IMR-90 (cell line): ENCODE measurements at regions not wholly inside any gene's neighbourhood (a gene's known extent, or its start where the extent isn't known, plus 50 kb on each side); places are given as distances from the start of the nearest gene placed in this dataset.
"Not testable (repeated sequence)": the region's sequence is repeated elsewhere in the genome, so short reads cannot be mapped to it uniquely, and the experiment has no call there.

Experiments
- ATAC-seq: fragments of 200-7000 bp; cut with Tn5 transposase; 2 replicates; pipeline ENCODE4 v1.9.1; 2020; ENCODE audit warnings: low read depth, mild to moderate bottlenecking, moderate library complexity
- BruUV-seq: library from RNA; stranded (reverse); fragments of 400-500 nt; replicated peaks from 2 replicates; lab custom pipeline; 2021; lab: Mats Ljungman, UMichigan
- CTCF ChIA-PET: fragments of 300-600 bp; formaldehyde crosslinking; extraction: SDS; loops from one replicate; lab custom pipeline; 2021; ENCODE audit warnings: antibody characterized with exemption; lab: Yijun Ruan, JAX
- POLR2A ChIA-PET: fragments of 300-600 bp; sonication (Branson Sonifier 250); formaldehyde crosslinking; loops from one replicate; lab custom pipeline; 2022; ENCODE audit warnings: antibody characterized with exemption; ENCODE audit not compliant: unreplicated experiment; lab: Charles Lee
- DNase-seq: peaks from one replicate; pipeline ENCODE4 v3.0.0; 2013
- H2AFZ ChIP-seq: replicated peaks from 2 replicates; pipeline ENCODE3; 2013; ENCODE audit warnings: low read length, mild to moderate bottlenecking; ENCODE audit not compliant: poor library complexity
- H2AK5ac ChIP-seq: 2 replicates; pipeline ENCODE4 v1.6.1; 2013; ENCODE audit warnings: low read depth, low read length, inconsistent platforms
- H2AK9ac ChIP-seq: replicated peaks from 2 replicates; pipeline ENCODE3; 2013; ENCODE audit warnings: mild to moderate bottlenecking, low read depth, low read length, moderate library complexity; ENCODE audit not compliant: poor library complexity
- H2BK120ac ChIP-seq: 2 replicates; pipeline ENCODE4 v1.6.1; 2013; ENCODE audit warnings: low read depth, low read length, inconsistent platforms
- H2BK15ac ChIP-seq: 3 replicates; pipeline ENCODE4 v1.6.1; 2013; ENCODE audit warnings: low read depth, low read length, inconsistent platforms
- H2BK20ac ChIP-seq: 2 replicates; pipeline ENCODE4 v1.6.1; 2013; ENCODE audit warnings: low read depth, mild to moderate bottlenecking, inconsistent platforms, low read length, moderate library complexity
- H2BK5ac ChIP-seq: 2 replicates; pipeline ENCODE4 v1.6.1; 2013; ENCODE audit warnings: mild to moderate bottlenecking, low read depth, low read length, inconsistent platforms; ENCODE audit not compliant: poor library complexity, severe bottlenecking
- H3K14ac ChIP-seq: replicated peaks from 2 replicates; pipeline ENCODE4 v1.6.1; 2013; ENCODE audit warnings: low read depth, low read length, inconsistent platforms
- H3K18ac ChIP-seq: 2 replicates; pipeline ENCODE4 v1.6.1; 2013; ENCODE audit warnings: low read depth, low read length, control low read depth
- H3K23ac ChIP-seq: 2 replicates; pipeline ENCODE4 v1.6.1; 2013; ENCODE audit warnings: low read depth, low read length, inconsistent platforms
- H3K27ac ChIP-seq: 2 replicates; pipeline ENCODE4 v1.5.1; 2013; ENCODE audit warnings: mild to moderate bottlenecking, control low read depth, low read length; ENCODE audit not compliant: insufficient read depth
- H3K27me3 ChIP-seq: 2 replicates; pipeline ENCODE4 v1.6.1; 2013; ENCODE audit warnings: low read length; ENCODE audit not compliant: control insufficient read depth, insufficient read depth
- H3K36me3 ChIP-seq: 2 replicates; pipeline ENCODE4 v1.6.1; 2013; ENCODE audit warnings: low read length, mixed read lengths; ENCODE audit not compliant: control insufficient read depth, insufficient read depth
- H3K4ac ChIP-seq: 2 replicates; pipeline ENCODE4 v1.6.1; 2013; ENCODE audit warnings: low read depth, low read length, inconsistent platforms
- H3K4me1 ChIP-seq: 2 replicates; pipeline ENCODE4 v1.6.1; 2013; ENCODE audit warnings: low read length, mixed read lengths; ENCODE audit not compliant: control insufficient read depth, insufficient read depth
- H3K4me2 ChIP-seq: 2 replicates; pipeline ENCODE4 v1.6.1; 2013; ENCODE audit warnings: low read depth, mild to moderate bottlenecking, control low read depth, low read length, moderate library complexity
- H3K4me3 ChIP-seq: 2 replicates; pipeline ENCODE4 v1.5.1; 2013; ENCODE audit warnings: low read depth, mild to moderate bottlenecking, control low read depth, low read length, moderate library complexity; ENCODE audit not compliant: insufficient read depth
- H3K56ac ChIP-seq: 2 replicates; pipeline ENCODE4 v1.6.1; 2013; ENCODE audit warnings: low read length, inconsistent platforms; ENCODE audit not compliant: insufficient read depth; ENCODE audit errors: extremely low read depth
- H3K79me1 ChIP-seq, 2 experiments: 2 replicates each; pipeline ENCODE4 v1.6.1; 2013; ENCODE audit warnings: low read length in 2 of 2, inconsistent platforms in 1 of 2, low read depth in 1 of 2
- H3K9ac ChIP-seq: 2 replicates; pipeline ENCODE4 v1.6.1; 2013; ENCODE audit warnings: low read depth, low read length, control low read depth
- H3K9me1 ChIP-seq: 2 replicates; pipeline ENCODE4 v1.6.1; 2013; ENCODE audit warnings: low read length, inconsistent platforms; ENCODE audit not compliant: insufficient read depth
- H3K9me3 ChIP-seq: 2 replicates; pipeline ENCODE4 v1.6.1; 2013; ENCODE audit warnings: low read length; ENCODE audit not compliant: control insufficient read depth, insufficient read depth
- H4K20me1 ChIP-seq: 2 replicates; pipeline ENCODE4 v1.6.1; 2013; ENCODE audit warnings: low read length, inconsistent platforms; ENCODE audit not compliant: insufficient read depth
- H4K5ac ChIP-seq: 2 replicates; pipeline ENCODE4 v1.6.1; 2013; ENCODE audit warnings: mild to moderate bottlenecking, low read depth, low read length, control low read depth
- H4K8ac ChIP-seq, 2 experiments: 2 replicates each; pipeline ENCODE4 v1.6.1; 2013; ENCODE audit warnings: low read depth in 2 of 2, low read length in 2 of 2, control low read depth in 1 of 2, inconsistent platforms in 1 of 2
- H4K91ac ChIP-seq: 2 replicates; pipeline ENCODE4 v1.6.1; 2013; ENCODE audit warnings: low read depth, low read length, inconsistent platforms; ENCODE audit not compliant: insufficient read depth
- RAD21 ChIP-seq: IDR thresholded peaks from 2 replicates; pipeline ENCODE4 v1.6.1; 2012; ENCODE audit warnings: low read length, improper control_type of control experiment
- WGBS, 2 experiments: methylation state at CpG; one replicate each; pipeline versions ENCODE4 v1.1.5 to v1.1.7; 2013; ENCODE audit warnings: missing lambda C conversion rate in 2 of 2; ENCODE audit not compliant: insufficient read length in 1 of 2; ENCODE audit errors: extremely low coverage in 2 of 2; 5-methylcytosine and 5-hydroxymethylcytosine counted together
- dilution Hi-C: fragments of 300-500 bp; cut with HindIII; formaldehyde crosslinking; loops from one replicate; pipeline ENCODE4 v1.14.3; 2018; ENCODE audit warnings: low sequenced_read_pairs; ENCODE audit not compliant: unreplicated experiment
- in situ Hi-C: fragments of 300-500 bp; cut with MboI; formaldehyde crosslinking; loops from 3 replicates; pipeline ENCODE4 v1.14.3; 2019; ENCODE audit warnings: low sequenced_read_pairs, inconsistent platforms, mixed read lengths
- intact Hi-C: fragments of 100-400 bp; cut with micrococcal nuclease; formaldehyde crosslinking; loops from 2 replicates; pipeline ENCODE4 v1.10.0; 2022
- TF ChIP-seq, protein P1 (sequence below): conservative IDR thresholded peaks from 2 replicates; pipeline ENCODE4 v1.5.1; 2012; ENCODE audit warnings: mild to moderate bottlenecking, low read depth, low read length, improper control_type of control experiment

DNA sequence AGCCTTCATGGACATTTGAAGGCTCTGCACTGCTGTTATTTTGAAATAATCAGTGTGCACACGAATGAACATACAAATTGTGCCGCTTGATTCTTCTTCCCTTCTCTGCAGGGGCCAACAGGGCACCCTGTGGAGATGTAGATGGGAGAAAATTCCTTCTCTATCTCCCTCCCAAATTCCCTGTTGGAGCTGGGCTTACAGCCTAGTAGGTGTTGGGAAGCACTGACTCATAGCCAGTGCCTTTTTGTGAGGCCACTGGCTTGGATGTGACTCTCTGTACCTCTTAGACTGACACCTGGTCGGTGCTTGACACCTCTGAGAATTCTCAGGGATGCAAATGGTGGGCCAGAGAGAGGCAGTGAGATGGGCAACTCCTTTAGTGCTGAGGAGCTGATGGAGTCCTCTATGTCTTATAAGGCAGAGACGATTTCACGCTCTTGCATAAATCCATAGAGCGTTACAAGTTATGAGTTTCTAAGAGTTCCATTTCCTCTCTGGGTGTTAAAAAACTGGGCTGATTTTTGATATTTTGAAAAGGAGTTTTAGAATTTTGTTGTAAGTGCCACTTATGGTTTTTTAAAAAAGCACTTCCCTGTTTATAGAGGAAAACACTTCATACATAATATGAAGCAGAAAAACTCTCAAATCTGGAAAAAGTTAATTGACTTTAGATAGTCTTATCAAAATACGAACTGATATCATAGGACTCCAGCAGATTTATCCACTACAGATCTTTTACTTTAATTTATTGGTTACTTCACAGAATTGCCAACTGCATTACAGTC, 89.8 kb upstream of the MAP3K7 start:
- Histone ChIP-seq H3K9me3 (no peaks in the 10 kb centered on the region), H2AFZ (no peak overlapping the region), H3K56ac (no peak overlapping the region), H3K9me1 (no peaks in the 10 kb centered on the region), H2BK20ac (no peak overlapping the region), H4K8ac (no peak overlapping the region), H3K23ac (no peak overlapping the region), H2BK15ac (no peak overlapping the region), H2AK5ac (no peak overlapping the region), H3K4me2 (no peak overlapping the region), H3K14ac (no peak overlapping the region), H3K18ac (no peak overlapping the region), H3K27ac (no peak overlapping the region), H3K79me1 (no peaks in the 10 kb centered on the region), H3K4ac (no peak overlapping the region), H2BK120ac (no peak overlapping the region), H3K36me3 (no peaks in the 10 kb centered on the region), H4K5ac (no peak overlapping the region), H3K9ac (no peak overlapping the region), H4K91ac (no peak overlapping the region), H3K27me3 (peaks cover 2% of the 10 kb centered on the region; the same call in 1 of the 2 replicates), H4K20me1 (no peaks in the 10 kb centered on the region), H2BK5ac (no peak overlapping the region), H3K4me1 (no peaks in the 10 kb centered on the region), H2AK9ac (no peak overlapping the region), H3K4me3 (no peak overlapping the region)
- intact Hi-C loops (no loop called here), in situ Hi-C loops (no loop called here), dilution Hi-C loops (no loop called here)
- TF ChIP-seq, protein P1, sequence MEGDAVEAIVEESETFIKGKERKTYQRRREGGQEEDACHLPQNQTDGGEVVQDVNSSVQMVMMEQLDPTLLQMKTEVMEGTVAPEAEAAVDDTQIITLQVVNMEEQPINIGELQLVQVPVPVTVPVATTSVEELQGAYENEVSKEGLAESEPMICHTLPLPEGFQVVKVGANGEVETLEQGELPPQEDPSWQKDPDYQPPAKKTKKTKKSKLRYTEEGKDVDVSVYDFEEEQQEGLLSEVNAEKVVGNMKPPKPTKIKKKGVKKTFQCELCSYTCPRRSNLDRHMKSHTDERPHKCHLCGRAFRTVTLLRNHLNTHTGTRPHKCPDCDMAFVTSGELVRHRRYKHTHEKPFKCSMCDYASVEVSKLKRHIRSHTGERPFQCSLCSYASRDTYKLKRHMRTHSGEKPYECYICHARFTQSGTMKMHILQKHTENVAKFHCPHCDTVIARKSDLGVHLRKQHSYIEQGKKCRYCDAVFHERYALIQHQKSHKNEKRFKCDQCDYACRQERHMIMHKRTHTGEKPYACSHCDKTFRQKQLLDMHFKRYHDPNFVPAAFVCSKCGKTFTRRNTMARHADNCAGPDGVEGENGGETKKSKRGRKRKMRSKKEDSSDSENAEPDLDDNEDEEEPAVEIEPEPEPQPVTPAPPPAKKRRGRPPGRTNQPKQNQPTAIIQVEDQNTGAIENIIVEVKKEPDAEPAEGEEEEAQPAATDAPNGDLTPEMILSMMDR = no peak
- TF ChIP-seq RAD21 = no peak
- no peak for ATAC-seq
- no peak for DNase-seq
- no TSS peak for BruUV-seq
- CTCF ChIA-PET = no interaction called here
- POLR2A ChIA-PET = no interaction called here
- WGBS, 2 experiments = 47% methylated on average over 3 of the region's 7 CpGs; no CpG with 5 or more reads in 1 of the 2 experiments

- H2BK120ac ChIP-seq, H3K9ac ChIP-seq, H4K91ac ChIP-seq, H4K8ac ChIP-seq, H2AFZ ChIP-seq, H3K4me1 ChIP-seq, H2BK15ac ChIP-seq, H3K56ac ChIP-seq, intact Hi-C loops, H4K20me1 ChIP-seq, dilution Hi-C loops, H2BK20ac ChIP-seq, H2AK9ac ChIP-seq, H3K4me2 ChIP-seq, H3K9me1 ChIP-seq, H3K9me3 ChIP-seq, H3K4me3 ChIP-seq, H3K27ac ChIP-seq, H3K4ac ChIP-seq, in situ Hi-C loops, H3K79me1 ChIP-seq, CTCF ChIA-PET, H3K14ac ChIP-seq, ATAC-seq, H2BK5ac ChIP-seq, H3K36me3 ChIP-seq, H3K18ac ChIP-seq, POLR2A ChIA-PET, H3K27me3 ChIP-seq, H3K23ac ChIP-seq, DNase-seq, H4K5ac ChIP-seq, BruUV-seq, H2AK5ac ChIP-seq: not testable (repeated sequence)
- no CpG with 5 or more reads among the region's 8 CpGs for WGBS, 2 experiments
Observed at GRCh38 chr6:90675107-90675506, 88.2 kb upstream of the MAP3K7 start.
